Esophagus squamous epithelium (tissue), 5 donors: ENCODE measurements at regions not wholly inside any gene's neighbourhood (a gene's known extent, or its start where the extent isn't known, plus 50 kb on each side); places are given as distances from the start of the nearest gene placed in this dataset.

Experiments used
- DNase-seq: peaks from one replicate; lab custom pipeline; 2025; lab: John Stamatoyannopoulos, UW
- H3K27ac ChIP-seq, 4 donors: fragments of 200-600 bp; sonication (generic); one replicate each; pipeline ENCODE4 v1.5.1; 2016 to 2019; ENCODE audit warnings: mild to moderate bottlenecking in 1 of 4
- H3K27me3 ChIP-seq, 4 donors: fragments of 200-600 bp; sonication (generic); 1 replicate in 3 of 4; 2 replicates in 1 of 4; pipeline versions ENCODE4 v1.5.1 to v1.6.0; 2017 to 2021; ENCODE audit warnings: antibody characterized with exemption in 1 of 4
- H3K36me3 ChIP-seq, 3 donors: fragments of 200-600 bp; sonication (generic); one replicate each; pipeline ENCODE4 v1.5.1; 2016 to 2019
- H3K4me1 ChIP-seq, 3 donors: fragments of 200-600 bp; sonication (generic); one replicate each; pipeline ENCODE4 v1.5.1; 2017 to 2019
- H3K4me3 ChIP-seq, 4 donors: fragments of 200-600 bp; sonication (generic); 1 replicate in 3 of 4; 2 replicates in 1 of 4; pipeline ENCODE4 v1.5.1; 2016 to 2019; ENCODE audit warnings: mild to moderate bottlenecking in 2 of 4, moderate library complexity in 1 of 4
- H3K9me3 ChIP-seq, 3 donors: fragments of 200-600 bp; sonication (generic); one replicate each; pipeline ENCODE4 v1.5.1; 2016 to 2019
- POLR2A ChIP-seq, 4 donors: fragments of 450-650 bp; IDR thresholded peaks; one replicate each; pipeline ENCODE4 v1.6.1; 2017; ENCODE audit warnings: antibody characterized with exemption in 4 of 4, mild to moderate bottlenecking in 4 of 4, moderate library complexity in 3 of 4
- WGBS, 2 donors: methylation state at CpG; one replicate each; pipeline ENCODE4 v1.1.5; 2018; 5-methylcytosine and 5-hydroxymethylcytosine counted together
- intact Hi-C: fragments of 100-400 bp; cut with DNase I; formaldehyde crosslinking; loops from one replicate; pipeline ENCODE4 v1.15.0; 2022
- TF ChIP-seq, protein P1 (sequence below), 6 experiments: fragments of 450-650 bp in 4 of 6; fragments of 200-600 bp in 2 of 6; sonication (generic) in 2 of 6; IDR thresholded peaks; one replicate each; pipeline ENCODE4 v1.5.1; 2016 to 2019; ENCODE audit warnings: antibody characterized with exemption in 6 of 6, mild to moderate bottlenecking in 4 of 6, moderate library complexity in 4 of 6
- donor health status: DM: yes; HTN: yes; CAD: no.

- WGBS, 2 donors: 51 to 54% methylated on average over 6 of the region's 6 CpGs
- Histone ChIP-seq H3K4me3 (no peak overlapping the region), H3K9me3 (no peaks in the 10 kb centered on the region), H3K27me3 (no peaks in the 10 kb centered on the region), H3K36me3 (no peaks in the 10 kb centered on the region), H3K4me1 (no peaks in the 10 kb centered on the region), H3K27ac (no peak overlapping the region)
- intact Hi-C loops: no loop called here
- TF ChIP-seq, protein P1, sequence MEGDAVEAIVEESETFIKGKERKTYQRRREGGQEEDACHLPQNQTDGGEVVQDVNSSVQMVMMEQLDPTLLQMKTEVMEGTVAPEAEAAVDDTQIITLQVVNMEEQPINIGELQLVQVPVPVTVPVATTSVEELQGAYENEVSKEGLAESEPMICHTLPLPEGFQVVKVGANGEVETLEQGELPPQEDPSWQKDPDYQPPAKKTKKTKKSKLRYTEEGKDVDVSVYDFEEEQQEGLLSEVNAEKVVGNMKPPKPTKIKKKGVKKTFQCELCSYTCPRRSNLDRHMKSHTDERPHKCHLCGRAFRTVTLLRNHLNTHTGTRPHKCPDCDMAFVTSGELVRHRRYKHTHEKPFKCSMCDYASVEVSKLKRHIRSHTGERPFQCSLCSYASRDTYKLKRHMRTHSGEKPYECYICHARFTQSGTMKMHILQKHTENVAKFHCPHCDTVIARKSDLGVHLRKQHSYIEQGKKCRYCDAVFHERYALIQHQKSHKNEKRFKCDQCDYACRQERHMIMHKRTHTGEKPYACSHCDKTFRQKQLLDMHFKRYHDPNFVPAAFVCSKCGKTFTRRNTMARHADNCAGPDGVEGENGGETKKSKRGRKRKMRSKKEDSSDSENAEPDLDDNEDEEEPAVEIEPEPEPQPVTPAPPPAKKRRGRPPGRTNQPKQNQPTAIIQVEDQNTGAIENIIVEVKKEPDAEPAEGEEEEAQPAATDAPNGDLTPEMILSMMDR (IDR thresholded peaks at IDR 0.05): peak in 3 of 6 experiments; percentile 5 to 21 (median 15)
- TF ChIP-seq POLR2A (IDR thresholded peaks at IDR 0.05): no peak
- no peak for DNase-seq
Measured at GRCh38 chr9:1837453-1838084, 177.6 kb upstream of the SMARCA2 start.

DNA sequence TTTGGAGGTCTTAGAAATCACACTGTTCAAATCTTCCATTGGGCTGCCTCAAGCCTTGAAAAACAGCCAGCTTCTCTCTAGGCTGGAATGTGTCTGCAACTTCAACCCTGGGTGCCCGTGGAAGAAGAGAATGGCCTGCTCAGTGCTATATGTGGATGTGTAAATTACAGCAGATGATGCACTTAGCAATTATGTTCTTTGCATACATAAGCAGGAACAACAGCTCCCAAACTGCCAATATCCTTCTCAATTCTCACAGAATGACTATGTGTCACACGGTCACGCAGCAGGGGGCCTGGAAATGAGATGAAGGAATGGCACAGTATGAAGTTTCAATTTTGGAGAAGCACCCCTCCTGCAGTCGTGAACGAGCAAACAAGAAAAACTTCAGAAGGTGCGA, 175.2 kb upstream of the SMARCA2 start:
- no peak for TF ChIP-seq POLR2A (IDR thresholded peaks at IDR 0.05)
- TF ChIP-seq, protein P1 (IDR thresholded peaks at IDR 0.05): no peak
- no peaks in the 10 kb centered on the region for H3K4me1 ChIP-seq
- intact Hi-C loops: no loop called here
- 69 to 76% methylated on average over 6 of the region's 6 CpGs for WGBS, 2 donors
- no peak overlapping the region for H3K4me3 ChIP-seq
- DNase-seq: no peak
- no peaks in the 10 kb centered on the region for H3K9me3 ChIP-seq
- no peak overlapping the region for H3K27ac ChIP-seq
- H3K27me3 ChIP-seq: no peaks in the 10 kb centered on the region
- no peaks in the 10 kb centered on the region for H3K36me3 ChIP-seq

- no peak for TF ChIP-seq POLR2A (IDR thresholded peaks at IDR 0.05)
- TF ChIP-seq, protein P1 (IDR thresholded peaks at IDR 0.05): no peak
- Histone ChIP-seq H3K36me3 (no peaks in the 10 kb centered on the region), H3K9me3 (no peaks in the 10 kb centered on the region), H3K27me3 (no peaks in the 10 kb centered on the region), H3K4me1 (no peaks in the 10 kb centered on the region), H3K27ac (no peak overlapping the region), H3K4me3 (no peak overlapping the region)
- DNase-seq: no peak
- intact Hi-C loops: no loop called here
- 25 to 73% methylated on average over 2 of the region's 2 CpGs for WGBS, 2 donors
Measured at GRCh38 chr9:1845425-1845824, 169.7 kb upstream of the SMARCA2 start.

DNA sequence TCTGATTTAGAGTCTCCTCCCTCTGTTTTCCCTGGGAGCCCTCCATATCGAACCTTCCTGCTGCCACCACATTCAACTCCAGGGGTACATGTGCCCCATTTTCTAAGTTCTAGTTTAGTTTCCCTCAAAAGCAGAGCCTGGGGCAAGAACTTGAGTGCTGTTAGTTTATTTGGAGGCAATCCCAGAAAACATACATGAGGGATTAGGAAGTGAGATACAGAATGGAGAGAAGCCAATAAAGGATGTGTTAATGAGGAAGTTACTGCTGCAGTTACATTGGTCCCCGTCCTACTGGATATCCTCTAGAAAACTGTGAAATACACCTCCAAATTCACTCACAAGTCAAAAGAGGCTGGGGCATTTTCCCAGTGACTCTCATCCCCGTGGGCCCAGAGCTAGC, 159.4 kb upstream of the SMARCA2 start:
- H3K36me3 ChIP-seq: no peaks in the 10 kb centered on the region
- WGBS, 2 donors: 19 to 21% methylated on average over 3 of the region's 3 CpGs
- intact Hi-C loops: no loop called here
- H3K4me1 ChIP-seq: no peaks in the 10 kb centered on the region
- no peak for TF ChIP-seq POLR2A (IDR thresholded peaks at IDR 0.05)
- TF ChIP-seq, protein P1 (IDR thresholded peaks at IDR 0.05): no peak
- DNase-seq: no peak
- peaks cover 0 to 20% (median 0%) of the 10 kb centered on the region in 4 donors for H3K27me3 ChIP-seq
- no peak overlapping the region for H3K4me3 ChIP-seq
- no peak overlapping the region for H3K27ac ChIP-seq
- no peaks in the 10 kb centered on the region for H3K9me3 ChIP-seq

- H3K9me3 ChIP-seq: no peaks in the 10 kb centered on the region
- no peak overlapping the region for H3K27ac ChIP-seq
- intact Hi-C loops: no loop called here
- H3K36me3 ChIP-seq: no peaks in the 10 kb centered on the region
- peaks cover 0 to 19% (median 0%) of the 10 kb centered on the region in 4 donors for H3K27me3 ChIP-seq
- TF ChIP-seq, protein P1 (IDR thresholded peaks at IDR 0.05): no peak
- WGBS, 2 donors: 80 to 92% methylated on average over 2 of the region's 3 CpGs
- DNase-seq: no peak
- H3K4me3 ChIP-seq: no peak overlapping the region
- H3K4me1 ChIP-seq: no peaks in the 10 kb centered on the region
Measured at GRCh38 chr9:1857808-1858207, 157.3 kb upstream of the SMARCA2 start.
